NCI-H1048 (cell line): ENCODE measurements at regions not wholly inside any gene's neighbourhood (a gene's known extent, or its start where the extent isn't known, plus 50 kb on each side); places are given as distances from the start of the nearest gene placed in this dataset.

Source experiments
- DNase-seq: peaks from one replicate; lab custom pipeline; 2025; lab: John Stamatoyannopoulos, UW

DNA sequence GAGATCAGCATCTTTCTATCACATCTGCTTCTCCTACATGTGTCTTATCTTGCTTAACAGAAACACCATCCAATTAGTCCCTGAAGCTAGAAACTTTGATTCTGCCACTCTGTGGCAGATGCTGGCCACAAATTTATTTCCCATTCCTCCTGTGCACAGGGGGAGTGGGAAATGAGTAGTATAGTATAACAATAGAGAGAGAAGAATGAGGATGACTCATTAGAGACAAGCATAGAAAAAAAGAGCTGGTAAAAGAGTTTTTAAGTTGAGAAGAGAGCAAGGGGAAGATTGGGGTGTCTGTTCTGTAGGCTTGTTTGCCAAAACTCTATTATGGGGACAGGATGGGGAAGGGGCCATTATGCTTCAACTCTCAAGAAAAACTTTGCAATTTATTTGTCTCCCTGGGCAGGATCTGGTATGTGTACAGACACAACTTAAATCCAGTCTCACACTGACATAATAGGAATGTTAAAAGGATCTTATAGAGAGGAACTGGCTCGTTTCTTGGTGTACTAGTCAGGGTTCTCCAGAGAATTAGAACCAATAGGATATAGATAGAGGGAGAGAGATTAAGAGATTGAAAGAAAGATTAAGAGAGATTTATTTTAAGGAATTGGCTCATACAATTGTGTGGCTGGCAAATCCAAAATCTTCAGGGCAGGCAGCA, 142.6 kb upstream of the CPSF6 start:
- DNase-seq = no peak

DNA sequence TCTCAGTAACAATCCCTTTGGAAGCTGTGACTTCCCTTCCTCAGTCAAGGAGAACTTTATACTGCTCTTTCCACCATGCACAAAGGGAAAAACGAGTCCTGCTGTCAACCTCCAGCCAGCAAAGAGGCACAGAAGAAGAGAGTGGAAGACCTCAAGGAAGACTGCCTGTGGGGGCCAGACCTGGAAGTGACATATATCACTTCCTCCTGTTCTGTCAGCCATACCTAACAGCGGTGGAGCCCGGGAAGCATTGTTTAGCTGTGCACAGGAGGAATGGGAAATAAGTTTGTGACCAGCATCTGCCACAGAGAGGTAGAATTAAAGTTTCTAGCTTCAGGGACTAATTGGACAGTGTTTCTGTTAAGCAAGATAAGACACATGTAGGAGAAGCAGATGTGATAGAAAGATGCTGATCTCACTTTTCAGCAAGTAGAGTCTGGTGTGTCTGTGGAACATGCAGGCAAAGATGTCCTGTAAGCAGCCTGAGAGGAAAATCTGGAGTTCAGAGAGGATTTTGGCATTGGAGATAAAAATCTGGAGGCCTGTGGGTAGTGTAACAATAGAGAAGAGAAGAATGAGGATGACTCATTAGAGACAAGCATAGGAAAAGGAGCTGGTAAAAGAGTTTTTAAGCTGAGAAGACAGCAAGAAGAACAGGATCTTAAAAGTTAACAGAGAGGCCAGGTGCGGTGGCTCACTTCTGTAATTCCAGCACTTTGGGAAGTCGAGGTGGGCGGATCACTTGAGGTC, 141.6 kb upstream of the CPSF6 start:
- DNase-seq = no peak

DNA sequence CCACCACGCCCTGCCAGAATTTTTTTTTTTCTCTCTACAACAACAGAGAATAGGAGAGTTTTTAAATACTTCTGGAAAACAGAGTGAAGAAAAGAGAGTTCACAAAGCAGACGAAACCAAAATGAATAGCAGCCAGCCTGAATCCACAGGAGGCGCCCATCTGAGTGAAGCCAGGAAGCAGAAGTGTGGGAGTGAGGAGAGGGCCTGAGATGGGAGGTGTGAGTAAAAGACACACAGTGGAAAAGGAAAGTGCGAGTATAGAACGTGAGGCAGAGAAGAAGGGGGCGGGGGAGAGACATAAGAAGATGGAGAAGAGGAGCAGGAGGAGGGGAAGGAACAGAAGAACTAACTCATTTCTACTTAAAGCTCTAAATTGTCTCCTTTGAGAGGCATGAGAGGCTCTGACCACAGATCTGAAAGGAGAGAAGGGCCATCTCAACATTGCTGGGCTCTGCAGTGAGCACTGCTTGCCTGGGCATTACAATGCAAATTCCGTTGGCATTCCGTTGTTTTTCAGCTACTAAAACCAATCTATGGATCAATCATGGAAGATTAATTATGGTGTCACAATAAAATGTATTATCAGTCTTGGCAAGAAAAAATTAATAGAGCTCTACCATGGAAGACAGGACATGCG, 140.1 kb upstream of the CPSF6 start:
- DNase-seq = no peak

DNA sequence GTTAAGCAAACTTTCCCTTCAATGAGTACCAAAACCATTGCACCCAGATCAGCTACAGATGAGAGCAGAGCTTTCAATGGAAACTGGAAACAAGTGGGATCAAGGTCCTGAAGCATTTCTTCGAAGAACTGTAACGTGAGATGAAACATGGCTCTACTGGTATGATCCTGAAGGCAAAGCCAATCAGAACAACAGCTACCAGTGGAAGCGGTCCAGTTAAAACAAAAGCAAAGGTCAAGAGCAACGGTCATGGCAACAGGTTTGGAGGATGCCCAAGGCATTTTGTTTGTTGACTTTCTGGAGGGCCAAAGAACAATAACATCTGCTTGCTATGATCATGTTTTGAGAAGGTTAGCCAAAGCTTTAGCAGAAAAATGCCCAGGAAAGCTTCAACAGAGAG, 137.9 kb upstream of the CPSF6 start:
- DNase-seq = no peak

DNA sequence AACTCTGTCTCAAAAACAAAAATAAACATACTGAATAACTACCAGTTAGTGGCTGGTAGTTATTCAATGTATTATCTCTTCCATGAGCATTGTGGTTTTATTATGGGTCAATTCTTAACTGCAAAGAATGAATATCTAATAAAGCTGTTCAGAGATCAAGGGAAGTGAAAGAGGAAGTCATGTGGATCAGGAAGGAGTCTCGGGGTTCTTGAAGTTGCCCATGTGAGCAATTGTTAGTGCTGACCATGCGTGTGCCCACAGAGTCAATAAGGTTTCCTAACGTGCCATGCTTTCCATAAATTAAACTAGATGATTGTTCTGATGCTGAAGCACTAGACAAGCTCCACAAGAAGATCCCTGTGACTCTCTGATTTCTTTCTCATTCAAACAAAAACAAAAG, 136.5 kb upstream of the CPSF6 start:
- DNase-seq = no peak

DNA sequence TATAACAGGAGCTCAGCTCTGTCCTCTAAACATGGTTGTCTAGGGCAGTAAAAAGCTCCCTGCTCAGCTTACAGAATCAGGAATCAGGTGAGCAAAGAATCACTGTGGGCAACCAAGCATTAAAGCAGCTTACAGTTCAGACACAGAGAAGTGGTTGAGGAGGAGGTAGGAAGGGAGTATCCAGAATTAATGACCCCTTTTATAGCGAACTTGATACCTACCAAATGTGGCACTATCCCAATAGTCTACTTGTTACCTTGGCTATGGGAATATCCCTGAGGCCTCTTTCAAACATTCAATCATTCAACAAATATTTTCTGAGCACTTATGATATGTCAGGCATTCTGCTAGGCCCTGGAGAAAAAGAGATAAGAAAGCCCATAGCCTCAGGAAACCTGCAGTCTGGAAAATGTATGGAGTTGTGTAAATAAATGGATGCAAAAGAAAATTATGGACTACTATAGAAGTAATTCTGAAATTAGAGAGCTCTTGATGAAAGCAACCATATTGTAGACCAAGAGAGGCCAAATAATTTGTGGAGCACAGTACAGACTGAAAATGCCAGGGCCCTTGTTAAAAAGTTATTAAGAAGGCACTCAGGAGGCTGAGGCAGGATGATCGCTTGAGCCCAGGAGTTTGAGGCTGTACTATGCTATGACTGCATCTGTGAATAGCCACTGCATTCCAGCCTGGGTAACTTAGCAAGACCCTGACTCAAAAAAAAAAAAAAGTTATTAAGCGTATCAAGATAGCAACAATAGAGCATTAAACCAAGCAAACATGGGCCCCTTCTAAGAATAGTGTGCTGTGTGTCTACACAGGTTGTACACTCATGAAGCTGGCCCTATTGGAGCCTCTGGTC, 134.0 kb upstream of the CPSF6 start:
- DNase-seq = no peak

DNA sequence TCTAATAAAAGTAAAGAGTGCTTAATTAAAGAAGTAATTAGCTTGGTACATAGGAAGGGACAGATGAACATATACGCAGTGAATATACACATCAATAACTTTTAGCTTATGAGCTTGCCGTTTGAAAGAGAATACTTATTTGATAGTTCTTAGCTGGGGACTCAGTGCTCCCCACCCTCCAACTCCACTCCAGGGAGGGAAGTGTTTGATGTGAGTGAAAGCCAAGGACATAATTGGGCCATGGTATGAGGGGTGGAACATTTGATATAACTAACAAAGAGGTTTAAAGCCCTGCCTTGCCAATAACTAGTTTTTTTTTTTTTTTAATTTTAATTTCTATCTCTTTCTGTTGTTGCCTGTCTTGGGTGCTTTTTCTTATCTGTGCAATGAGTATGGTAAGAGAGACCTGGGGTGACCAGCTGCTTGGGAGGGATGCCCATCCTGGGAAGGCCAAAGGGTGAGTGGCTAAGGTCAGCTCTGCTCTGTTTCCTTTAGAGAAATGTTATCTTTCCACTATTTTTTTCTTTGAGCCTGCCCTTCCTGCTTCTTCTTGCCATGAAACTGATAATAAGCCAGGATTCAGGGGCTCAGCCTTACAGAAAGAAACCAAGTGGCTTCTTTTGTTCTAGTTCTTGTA, 132.8 kb upstream of the CPSF6 start:
- DNase-seq = no peak

DNA sequence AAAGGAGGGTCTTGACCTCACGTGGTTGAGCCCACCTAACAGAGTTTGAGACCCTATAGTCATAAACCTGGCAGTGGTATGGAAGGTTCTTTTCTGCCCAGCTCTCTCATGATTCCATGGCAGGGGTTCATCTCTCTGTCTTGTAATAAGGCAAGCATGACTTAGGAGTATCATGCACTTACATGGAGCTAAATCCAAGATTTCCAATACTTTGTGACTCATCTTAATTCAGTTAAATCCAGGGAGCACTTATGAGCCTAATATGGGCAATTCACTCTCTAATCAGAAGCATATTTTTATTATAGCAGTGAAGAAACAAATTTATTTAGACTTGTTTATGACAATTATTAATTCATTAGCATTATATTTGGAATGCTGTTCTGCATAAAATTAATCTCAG, 131.8 kb upstream of the CPSF6 start:
- DNase-seq = no peak

DNA sequence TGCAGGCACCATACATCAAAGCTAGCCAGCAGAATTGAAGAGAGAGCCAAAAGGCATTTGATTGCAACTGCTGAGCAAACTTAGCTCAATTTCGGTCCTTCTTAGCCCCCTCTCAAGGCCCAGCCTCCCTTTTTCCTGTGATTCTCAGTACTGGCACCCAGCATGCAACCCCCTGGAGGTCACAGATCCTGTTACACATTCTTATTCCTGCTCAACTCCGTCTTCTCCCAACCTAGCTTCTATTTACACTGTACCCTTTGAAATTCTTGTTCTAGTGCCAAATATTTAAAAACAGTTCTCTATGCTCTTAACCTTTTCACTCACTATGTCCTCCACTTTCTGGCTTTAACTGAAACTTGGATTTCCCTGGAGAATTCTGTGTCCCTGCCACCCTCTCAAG, 131.3 kb upstream of the CPSF6 start:
- DNase-seq = no peak

DNA sequence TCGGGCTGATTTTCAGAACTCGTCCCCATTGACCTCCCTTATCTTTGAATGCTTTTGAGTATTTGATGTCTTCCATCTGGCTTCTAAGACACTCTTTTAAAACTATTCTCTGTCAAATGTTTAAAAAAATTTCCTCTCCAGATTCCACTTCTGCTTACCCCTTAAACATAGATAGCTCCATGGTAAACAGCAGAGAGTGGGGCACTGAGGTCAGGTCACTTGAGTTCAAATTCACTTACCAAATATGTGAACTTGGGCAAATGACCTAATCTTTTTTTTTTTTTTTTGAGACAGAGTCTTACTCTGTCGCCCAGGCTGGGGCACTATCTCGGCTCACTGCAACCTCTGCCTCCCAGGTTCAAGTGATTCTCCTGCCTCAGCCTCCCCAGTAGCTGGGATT, 126.8 kb upstream of the CPSF6 start:
- DNase-seq = no peak

DNA sequence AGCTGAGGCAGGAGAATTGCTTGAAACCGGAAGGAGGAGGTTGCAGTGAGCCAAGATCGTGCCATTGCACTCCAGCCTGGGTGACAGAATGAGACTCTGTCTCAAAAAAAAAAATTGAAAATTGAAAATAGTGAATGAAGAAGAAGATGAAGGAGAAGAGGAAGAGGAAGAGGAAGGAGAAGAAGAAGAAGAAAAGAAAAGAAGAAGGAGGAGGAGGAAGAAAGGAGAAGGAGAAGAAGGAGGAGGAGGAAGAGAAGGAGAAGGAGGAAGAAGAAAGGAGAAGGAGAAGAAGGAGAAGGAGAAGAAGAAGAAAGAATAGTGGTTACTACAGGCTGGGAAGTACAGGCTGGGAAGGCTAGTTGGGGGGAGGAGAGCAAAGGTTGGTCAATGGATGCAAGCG, 124.3 kb upstream of the CPSF6 start:
- DNase-seq = no peak

DNA sequence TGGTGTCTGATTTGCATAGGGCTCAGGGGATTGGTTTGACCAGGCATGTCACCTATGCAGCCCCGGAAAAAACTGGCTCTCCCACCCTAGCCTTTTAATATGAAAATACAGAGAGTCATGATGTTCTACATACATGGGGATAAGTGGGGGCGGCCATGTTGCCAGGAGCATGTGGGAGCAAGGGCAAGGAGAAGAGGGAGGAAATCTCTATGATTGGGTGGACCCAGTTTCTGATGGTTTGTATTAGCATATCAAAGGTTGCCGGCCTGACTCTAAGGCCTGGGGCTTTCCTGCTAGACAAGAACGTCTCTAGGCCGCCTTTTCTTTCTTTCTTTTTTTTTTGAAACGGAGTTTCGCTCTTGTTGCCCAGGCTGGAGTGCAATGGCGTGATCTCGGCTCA, 123.4 kb upstream of the CPSF6 start:
- no peak for DNase-seq

DNA sequence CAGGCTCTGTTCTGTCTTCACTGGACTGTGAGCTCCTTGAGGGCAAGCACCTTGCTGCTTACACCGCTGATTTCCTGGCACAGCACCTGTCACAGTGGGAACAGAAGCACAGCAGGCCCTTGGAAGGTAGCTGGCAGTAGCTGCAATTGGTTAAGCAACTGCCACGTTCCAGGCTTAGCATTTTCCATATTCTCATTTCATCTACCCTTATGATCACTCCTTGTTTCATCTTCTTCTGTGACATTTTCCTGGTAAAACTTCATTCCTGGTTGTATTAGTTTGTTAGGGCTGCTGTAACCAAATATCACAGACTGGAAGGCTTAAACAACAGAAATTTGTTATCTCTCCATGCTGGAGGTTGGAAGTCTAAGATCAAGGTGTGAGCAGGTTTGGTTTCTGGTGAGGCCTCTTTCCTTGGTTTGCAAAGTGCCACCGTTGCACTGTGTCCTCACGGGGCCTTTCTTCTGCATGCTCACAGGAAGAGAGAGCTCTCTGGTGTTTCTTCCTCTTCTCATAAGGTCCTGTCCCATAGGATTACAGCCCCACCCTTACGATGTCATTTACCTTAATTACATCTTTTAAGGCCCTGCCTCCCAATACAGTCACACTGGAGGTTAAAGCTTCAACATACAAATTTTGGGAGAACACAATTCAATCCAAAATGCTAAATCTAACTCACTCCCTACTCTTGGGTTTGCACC, 121.7 kb upstream of the CPSF6 start:
- DNase-seq = no peak

DNA sequence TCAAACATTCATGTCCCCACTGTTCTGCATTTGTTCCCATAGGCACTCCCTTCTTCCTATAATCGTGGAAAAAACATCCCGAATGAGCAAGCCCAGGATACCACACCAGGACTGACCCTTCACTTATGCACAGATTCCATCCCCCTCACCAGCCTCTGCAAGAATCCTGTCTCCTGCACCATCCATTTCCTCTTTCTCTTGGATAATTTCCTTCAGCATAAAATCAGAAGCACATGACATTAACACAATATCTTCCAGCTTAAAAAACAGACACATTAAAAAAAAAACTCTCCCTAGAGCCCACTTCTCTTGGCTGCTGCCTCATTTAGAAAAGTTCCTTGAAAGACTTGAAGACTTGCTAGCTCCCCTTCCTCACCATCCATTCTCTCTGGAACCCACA, 120.9 kb upstream of the CPSF6 start:
- no peak for DNase-seq

DNA sequence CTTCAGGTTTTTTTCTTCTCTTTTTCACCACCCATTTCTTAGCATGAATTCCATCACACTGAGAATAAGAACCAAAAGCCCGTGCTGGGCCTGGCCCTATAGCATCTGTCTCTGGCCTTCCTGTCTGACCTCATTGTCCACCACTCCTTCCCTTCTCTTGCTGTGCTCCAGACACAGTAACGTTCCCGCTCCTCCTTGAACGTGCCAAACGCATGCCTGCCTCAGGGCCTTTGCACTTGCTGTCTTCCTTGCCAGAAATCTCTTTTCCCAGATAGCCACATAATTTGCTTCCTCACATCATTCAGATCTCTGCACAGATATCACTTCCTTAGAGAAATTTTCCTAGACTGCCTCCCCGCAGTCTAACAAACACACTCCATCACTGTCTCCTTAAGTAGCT, 119.6 kb upstream of the CPSF6 start:
- no peak for DNase-seq

DNA sequence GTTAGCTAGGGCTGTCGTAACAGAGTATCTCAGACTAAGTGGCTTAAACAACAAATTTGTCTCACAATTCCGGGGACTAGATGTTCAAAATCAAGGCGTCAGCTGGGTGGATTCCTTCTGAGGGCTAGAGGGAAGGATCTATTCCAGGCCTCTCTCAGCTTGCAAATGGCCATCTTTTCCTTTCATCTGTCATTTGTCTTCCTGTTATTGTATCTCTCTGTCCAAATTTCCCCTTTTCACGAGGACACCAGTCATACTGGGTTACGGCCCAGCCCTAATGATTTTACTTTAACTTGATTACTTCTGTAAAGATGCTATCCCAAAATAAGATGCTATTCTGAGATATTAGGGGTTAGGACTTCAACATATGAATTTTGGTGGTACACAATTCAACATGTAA, 119.0 kb upstream of the CPSF6 start:
- no peak for DNase-seq

DNA sequence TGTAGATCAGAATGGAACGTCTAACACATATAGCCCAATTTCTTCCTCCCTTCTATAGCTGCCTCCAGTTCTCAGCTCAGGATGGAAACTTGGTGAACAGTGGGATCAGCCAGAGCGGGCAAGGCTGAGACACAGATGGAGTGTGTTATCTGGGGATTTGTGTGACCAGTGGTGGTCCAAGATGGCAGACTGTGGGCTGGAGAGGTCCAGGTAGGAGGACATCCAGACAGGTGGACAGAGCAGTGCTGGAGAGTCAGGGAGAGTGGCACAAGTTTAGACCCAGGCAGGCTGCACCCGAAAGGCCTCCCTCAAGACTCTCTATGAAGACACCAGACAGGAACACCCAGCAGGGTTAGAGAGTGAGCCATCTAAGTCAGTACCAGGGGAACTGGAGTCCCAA, 116.1 kb upstream of the CPSF6 start:
- no peak for DNase-seq

DNA sequence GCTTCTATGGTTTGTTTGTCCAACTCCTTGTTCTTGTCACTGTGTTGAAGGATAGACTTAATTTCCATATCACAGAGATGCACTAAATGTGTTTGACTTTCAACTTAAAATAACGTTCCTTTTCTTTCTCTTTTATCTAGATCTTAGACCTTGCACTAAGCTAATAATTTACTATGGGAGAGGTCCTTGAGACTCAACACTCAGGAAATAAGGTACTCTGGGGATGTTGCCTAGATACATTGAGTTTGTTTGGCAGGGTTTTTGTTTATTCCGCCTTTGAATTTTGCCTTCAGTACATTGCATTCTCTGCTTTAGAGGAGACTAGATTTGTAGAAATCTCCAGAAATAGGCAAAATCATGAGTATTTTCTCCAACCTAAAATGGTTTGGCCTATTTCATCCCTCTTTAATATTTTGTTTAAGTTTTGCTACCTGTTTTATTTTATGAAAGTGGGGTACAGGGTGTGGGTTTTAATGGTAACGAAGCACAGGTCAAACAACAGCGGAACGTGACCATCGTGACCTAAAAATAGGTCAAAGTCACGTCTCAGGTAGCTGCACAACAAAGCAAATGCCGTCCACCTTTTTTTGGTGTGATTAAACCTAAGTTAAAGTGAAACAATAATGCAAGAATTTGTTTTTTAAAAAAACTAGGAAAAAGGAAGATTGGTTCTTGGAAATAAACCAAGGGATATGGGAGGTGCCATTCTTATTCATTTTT, 115.3 kb upstream of the CPSF6 start:
- DNase-seq = no peak

DNA sequence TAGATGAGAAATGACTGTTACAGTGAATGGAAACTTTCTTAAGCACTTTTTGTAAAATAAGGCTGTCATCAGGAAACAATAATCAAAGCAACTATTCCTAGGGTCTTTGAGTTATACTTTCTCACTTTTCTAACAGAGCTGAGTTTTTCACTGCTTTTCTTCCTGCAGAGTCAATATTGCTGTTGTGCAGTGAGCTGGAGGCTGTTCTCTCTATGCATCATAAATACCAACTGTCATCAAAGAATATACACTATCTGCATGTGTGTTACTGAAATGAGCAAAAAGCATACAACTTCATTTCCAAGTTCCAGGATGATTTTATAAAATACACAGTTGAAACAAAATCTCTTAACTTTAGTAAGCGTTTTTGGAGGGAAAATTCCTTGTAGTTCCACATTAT, 110.4 kb upstream of the CPSF6 start:
- no peak for DNase-seq

DNA sequence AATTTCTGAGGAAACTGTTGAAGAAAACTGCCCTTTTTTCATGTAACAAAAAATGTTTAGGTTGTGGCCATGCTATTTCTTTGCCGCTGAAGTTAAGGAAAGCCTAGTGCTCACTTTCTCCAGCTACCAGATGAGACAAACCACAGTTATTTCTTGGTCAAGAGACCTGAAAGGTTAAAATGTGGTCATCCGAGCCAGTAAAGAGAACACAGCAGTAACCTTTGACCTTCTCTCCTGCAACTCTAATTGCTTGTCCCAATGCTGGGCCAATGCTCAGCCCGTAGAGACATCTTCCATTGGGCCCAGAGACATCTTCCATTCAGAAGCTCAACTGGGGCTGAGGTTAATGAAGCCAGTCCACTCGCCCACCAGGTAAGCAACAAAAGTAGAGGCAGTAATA, 109.8 kb upstream of the CPSF6 start:
- DNase-seq = no peak

DNA sequence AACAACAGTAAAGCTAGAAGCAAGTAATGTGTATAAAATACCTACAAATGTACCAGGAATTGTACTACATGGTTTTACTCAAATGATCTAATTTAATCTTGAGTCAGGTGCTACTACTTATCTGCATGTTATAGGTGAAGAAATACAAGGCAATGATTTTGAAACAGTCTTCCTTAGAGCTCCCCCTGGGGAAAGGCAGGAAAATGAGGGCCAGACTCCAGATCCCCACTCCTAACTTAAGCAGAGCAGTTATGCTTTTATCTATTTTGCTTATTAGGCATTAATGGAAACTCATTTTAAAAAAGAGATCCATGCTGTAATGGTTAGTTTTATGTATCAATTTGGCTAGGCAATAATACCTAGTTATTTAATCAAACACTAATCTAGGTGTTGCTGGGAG, 109.3 kb upstream of the CPSF6 start:
- DNase-seq = no peak
